ENCODE measurements at regions not wholly inside any gene's neighbourhood (a gene's known extent, or its start where the extent isn't known, plus 50 kb on each side); places are given as distances from the start of the nearest gene placed in this dataset.

GRCh38 chr5:67996596-67996995 is 219.0 kb upstream of the PIK3R1 start:
- ATAC-seq (ENCODE audit: low read depth) (no peak), DNase-seq (no peak)
- intact Hi-C loops (cut with micrococcal nuclease): no loop called here
- Mint-ChIP-seq H3K4me1 (no peaks in the 10 kb centered on the region), H3K27me3 (peaks cover 4% of the 10 kb centered on the region), H3K4me3 (no peak overlapping the region), H3K36me3 (ENCODE audit: low read depth) (no peaks in the 10 kb centered on the region), H3K27ac (no peak overlapping the region), H3K9me3 (no peaks in the 10 kb centered on the region)
- POLR2A ChIA-PET: no interaction called here
- TF ChIP-seq, protein P1, sequence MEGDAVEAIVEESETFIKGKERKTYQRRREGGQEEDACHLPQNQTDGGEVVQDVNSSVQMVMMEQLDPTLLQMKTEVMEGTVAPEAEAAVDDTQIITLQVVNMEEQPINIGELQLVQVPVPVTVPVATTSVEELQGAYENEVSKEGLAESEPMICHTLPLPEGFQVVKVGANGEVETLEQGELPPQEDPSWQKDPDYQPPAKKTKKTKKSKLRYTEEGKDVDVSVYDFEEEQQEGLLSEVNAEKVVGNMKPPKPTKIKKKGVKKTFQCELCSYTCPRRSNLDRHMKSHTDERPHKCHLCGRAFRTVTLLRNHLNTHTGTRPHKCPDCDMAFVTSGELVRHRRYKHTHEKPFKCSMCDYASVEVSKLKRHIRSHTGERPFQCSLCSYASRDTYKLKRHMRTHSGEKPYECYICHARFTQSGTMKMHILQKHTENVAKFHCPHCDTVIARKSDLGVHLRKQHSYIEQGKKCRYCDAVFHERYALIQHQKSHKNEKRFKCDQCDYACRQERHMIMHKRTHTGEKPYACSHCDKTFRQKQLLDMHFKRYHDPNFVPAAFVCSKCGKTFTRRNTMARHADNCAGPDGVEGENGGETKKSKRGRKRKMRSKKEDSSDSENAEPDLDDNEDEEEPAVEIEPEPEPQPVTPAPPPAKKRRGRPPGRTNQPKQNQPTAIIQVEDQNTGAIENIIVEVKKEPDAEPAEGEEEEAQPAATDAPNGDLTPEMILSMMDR (IDR thresholded peaks at IDR 0.05): no peak
- CTCF ChIA-PET: no interaction called here

DNA sequence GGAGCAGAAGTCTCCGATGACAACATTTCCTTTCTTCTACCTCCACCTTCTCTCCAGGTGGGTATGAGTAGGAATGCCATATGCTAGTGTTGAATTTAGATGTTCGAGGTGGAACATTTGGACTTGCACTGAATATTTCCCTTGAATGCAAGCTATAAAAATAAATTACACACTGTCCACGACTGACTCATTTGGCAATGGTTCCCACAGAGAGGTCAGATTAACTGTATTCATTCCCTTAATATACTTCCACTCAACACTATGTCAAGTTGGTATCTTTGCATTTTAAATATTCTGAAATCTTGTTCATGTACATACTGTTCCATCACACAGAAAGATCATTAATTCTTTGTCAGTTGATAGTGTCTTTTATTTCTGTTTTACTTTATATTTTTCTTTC is 222.6 kb upstream of the PIK3R1 start:
- ATAC-seq (ENCODE audit: low read depth): no peak
- DNase-seq: no peak
- Mint-ChIP-seq H3K9me3 (no peaks in the 10 kb centered on the region), H3K4me1 (no peaks in the 10 kb centered on the region), H3K36me3 (ENCODE audit: low read depth) (no peaks in the 10 kb centered on the region), H3K4me3 (no peak overlapping the region), H3K27me3 (peaks cover 4% of the 10 kb centered on the region), H3K27ac (no peak overlapping the region)
- TF ChIP-seq, protein P1 (IDR thresholded peaks at IDR 0.05): no peak
- POLR2A ChIA-PET: no interaction called here
- CTCF ChIA-PET: no interaction called here
- intact Hi-C loops (cut with micrococcal nuclease): no loop called here

- TF ChIP-seq, protein P1 (IDR thresholded peaks at IDR 0.05): no peak
- H3K27ac Mint-ChIP-seq: no peak overlapping the region
- ChIA-PET POLR2A (no interaction called here), CTCF (no interaction called here)
- no peak for ATAC-seq (ENCODE audit: low read depth)
- no peaks in the 10 kb centered on the region for H3K9me3 Mint-ChIP-seq
- peaks cover 4% of the 10 kb centered on the region for H3K27me3 Mint-ChIP-seq
- no peaks in the 10 kb centered on the region for H3K4me1 Mint-ChIP-seq
- H3K4me3 Mint-ChIP-seq: no peak overlapping the region
- DNase-seq: no peak
- no peaks in the 10 kb centered on the region for H3K36me3 Mint-ChIP-seq (ENCODE audit: low read depth)
- intact Hi-C loops (cut with micrococcal nuclease): no loop called here
Observed at GRCh38 chr5:67989456-67989855, 226.1 kb upstream of the PIK3R1 start.

- no peaks in the 10 kb centered on the region for H3K27me3 Mint-ChIP-seq
- ChIA-PET POLR2A (no interaction called here), CTCF (no interaction called here)
- H3K36me3 Mint-ChIP-seq (ENCODE audit: low read depth): no peaks in the 10 kb centered on the region
- no peak overlapping the region for H3K4me3 Mint-ChIP-seq
- intact Hi-C loops (cut with micrococcal nuclease): no loop called here
- DNase-seq (no peak), ATAC-seq (ENCODE audit: low read depth) (no peak)
- TF ChIP-seq, protein P1 (IDR thresholded peaks at IDR 0.05): no peak
- no peak overlapping the region for H3K27ac Mint-ChIP-seq
- peaks cover 7% of the 10 kb centered on the region for H3K4me1 Mint-ChIP-seq
- H3K9me3 Mint-ChIP-seq: no peaks in the 10 kb centered on the region
Observed at GRCh38 chr5:67986761-67987160, 228.8 kb upstream of the PIK3R1 start.

- DNase-seq (no peak), ATAC-seq (ENCODE audit: low read depth) (no peak)
- Mint-ChIP-seq H3K27ac (no peak overlapping the region), H3K36me3 (ENCODE audit: low read depth) (no peaks in the 10 kb centered on the region), H3K9me3 (no peaks in the 10 kb centered on the region), H3K4me1 (peaks cover 7% of the 10 kb centered on the region), H3K4me3 (no peak overlapping the region), H3K27me3 (no peaks in the 10 kb centered on the region)
- TF ChIP-seq, protein P1 (IDR thresholded peaks at IDR 0.05): no peak
- ChIA-PET POLR2A (no interaction called here), CTCF (no interaction called here)
- intact Hi-C loops (cut with micrococcal nuclease): no loop called here
Observed at GRCh38 chr5:67985686-67986387, 229.7 kb upstream of the PIK3R1 start.

Measured in activated B cell treated with CpG ODN at 0.5 μM for 24 hours (primary cell).